Stimulated activated naive CD8-positive, alpha-beta T cell treated with anti-CD3 and anti-CD28 coated beads, Interleukin-15, Interleukin-2, amounts not matched to agents 100 U/mL and 50 U/mL, for 24 hours (primary cell): ENCODE measurements at regions not wholly inside any gene's neighbourhood (a gene's known extent, or its start where the extent isn't known, plus 50 kb on each side); places are given as distances from the start of the nearest gene placed in this dataset.
A peak's percentile ranks its signal among the peaks of the same experiment; 100 is the strongest.

Experiments used
- ATAC-seq: fragments of 150-1000 bp; cut with Tn5 transposase; one replicate; pipeline ENCODE4 v1.10.0; 2021
- DNase-seq: peaks from one replicate; pipeline ENCODE4 v3.0.0; 2021

DNA sequence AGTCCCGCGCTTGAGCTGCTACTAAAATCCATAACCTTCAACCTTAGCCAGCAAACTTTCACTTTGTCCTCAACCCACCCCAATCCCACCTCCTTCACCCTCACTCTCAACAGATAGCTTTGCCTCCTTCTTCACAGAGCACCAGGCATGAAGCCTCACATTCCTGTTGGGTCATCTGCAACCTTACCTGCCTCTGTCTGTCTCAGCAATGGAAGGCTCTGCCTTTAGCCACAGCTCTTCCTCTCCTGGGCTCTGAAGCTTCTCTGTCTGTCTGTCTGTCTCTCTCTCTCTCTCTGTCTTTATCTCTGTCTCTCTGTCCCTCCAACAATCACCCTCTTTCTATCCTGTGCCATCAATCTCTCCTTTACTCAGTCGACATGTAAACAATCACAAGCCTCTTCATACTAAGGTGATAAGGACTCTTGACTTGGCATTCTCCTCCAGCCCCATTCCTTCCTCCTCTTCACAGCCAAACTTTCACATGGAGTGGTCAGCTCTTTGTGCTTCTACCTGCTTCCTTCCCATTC lies 220.8 kb downstream of the SPTSSA start:
- ATAC-seq (no peak), DNase-seq (no peak)

DNA sequence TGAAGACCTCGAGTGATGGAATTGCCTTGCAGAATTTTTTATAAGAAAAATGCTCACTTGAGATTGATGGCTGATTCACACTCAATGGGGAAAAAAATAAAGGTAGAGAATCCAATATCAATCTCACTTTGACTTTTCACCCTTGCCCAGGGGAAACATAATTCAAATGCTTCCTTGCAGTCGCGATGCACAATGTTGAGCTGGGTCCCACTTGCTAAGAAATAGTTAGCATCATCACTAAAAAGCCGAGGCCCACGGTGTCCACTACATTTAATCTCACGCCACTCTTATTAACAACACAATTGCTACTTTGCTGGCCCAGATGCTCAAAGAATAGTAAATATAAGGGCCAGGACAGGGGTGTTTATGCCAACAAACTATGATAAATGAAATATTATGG lies 223.4 kb downstream of the SPTSSA start:
- DNase-seq (no peak), ATAC-seq (no peak)

DNA sequence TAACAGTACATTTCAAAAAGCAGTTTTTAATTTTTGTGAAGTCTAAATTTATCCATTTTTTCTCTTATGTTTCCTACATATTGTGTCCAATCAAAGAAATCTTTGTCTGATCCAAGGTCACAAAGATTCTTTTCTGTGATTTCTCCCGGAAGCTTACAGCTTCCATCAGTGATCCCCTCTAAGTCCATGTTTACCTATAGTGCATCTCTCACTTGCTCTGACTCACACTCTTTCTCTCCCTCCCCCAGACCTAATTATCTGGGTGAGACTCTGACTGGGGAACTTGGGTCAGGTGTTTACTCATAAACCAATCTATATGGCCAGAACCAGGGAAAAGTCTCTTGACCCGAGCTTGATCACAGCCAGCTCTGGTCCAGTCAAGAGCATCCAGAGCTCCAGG lies 224.4 kb downstream of the SPTSSA start:
- DNase-seq: no peak
- no peak for ATAC-seq

- ATAC-seq (no peak), DNase-seq (no peak)
These were observed 225.0 kb downstream of the SPTSSA start for GRCh38 chr14:34237081-34237480.

GRCh38 chr14:34235643-34236300 lies 226.3 kb downstream of the SPTSSA start:
- no peak for DNase-seq
- ATAC-seq: no peak

GRCh38 chr14:34234258-34234657 lies 227.8 kb downstream of the SPTSSA start:
- ATAC-seq: no peak
- no peak for DNase-seq

GRCh38 chr14:34233619-34234018 lies 228.4 kb downstream of the SPTSSA start:
- DNase-seq (no peak), ATAC-seq (no peak)

GRCh38 chr14:34232790-34233189 lies 229.2 kb downstream of the SPTSSA start:
- no peak for DNase-seq
- no peak for ATAC-seq

GRCh38 chr14:34231626-34232025 lies 230.4 kb downstream of the SPTSSA start:
- no peak for DNase-seq
- no peak for ATAC-seq

DNA sequence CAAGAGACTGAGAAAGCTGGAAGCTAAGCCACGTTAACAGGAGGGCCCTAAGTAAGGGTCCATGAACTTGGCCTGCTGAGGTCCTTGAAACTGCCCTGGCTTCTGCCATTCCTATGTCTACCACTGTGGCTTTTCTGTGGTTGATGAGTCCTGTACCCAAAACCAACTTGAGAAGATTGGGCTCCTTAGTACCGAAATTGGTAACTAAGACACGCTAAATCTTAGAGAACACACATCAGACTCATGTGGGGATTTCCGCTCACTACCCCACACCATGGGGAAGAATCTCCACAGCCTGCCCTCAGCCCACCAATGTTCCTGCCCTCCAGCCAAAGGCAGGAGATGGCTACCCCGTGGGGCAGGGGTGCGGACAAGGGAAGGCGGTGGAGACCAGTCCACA lies 232.9 kb downstream of the SPTSSA start:
- DNase-seq (no peak), ATAC-seq (peak; percentile 47)

DNA sequence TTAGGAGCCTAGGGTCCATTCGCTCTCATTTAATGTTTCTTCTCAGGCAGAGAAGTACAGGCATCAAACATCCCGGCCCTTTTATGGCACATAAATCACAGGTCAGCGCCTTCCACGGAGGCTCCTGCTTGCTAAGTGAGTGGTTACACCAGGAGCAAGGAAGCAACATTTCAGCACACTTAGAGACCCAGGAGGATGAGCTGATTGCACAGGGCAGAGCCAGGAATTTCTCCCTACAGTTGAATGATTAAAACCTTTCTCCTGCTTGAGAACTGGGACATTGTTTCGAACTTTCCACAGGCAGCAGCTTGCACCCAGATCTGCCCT lies 233.4 kb downstream of the SPTSSA start:
- DNase-seq (no peak), ATAC-seq (no peak)

- DNase-seq (peak; percentile 70), ATAC-seq (peak; percentile 84)
These were observed 234.0 kb downstream of the SPTSSA start for GRCh38 chr14:34227834-34228649.

GRCh38 chr14:34224221-34224620 lies 237.8 kb downstream of the SPTSSA start:
- ATAC-seq: no peak

DNA sequence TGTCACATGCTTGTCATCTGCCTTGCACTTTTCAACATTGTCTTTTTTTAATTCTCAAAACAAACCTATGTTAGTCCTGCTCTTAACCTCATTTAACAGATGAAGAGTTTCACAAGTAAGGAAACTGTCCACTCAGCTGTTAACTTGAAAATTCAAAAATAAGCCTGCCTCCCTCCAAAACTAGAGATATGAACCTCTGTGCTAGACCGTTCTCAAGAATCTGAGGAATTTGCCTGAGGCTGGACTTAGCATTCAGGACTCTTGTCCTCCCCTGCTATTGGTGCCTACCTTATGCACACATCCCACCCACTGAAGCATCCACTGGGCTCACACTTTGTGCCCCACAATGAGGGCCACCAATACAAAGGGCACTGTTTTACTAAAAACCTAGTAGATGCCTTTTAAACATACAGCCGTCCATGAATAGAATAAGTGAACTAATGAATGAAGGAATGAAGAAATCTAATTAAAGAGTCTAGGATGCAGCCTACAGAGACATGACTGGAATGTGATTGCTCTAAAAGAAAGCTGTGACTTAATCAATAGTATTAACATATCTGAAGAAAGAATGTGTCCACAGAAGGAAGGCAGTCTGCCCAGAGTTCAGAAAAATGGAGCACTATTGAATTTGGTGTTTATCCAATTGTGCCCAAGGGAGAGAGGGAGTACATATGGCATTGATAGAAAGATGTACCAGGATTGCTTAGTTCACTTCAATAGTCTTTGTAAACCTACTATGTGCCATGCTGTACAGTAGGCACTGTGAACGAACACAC lies 238.5 kb downstream of the SPTSSA start:
- DNase-seq (no peak), ATAC-seq (no peak)

More at GRCh38 chr14:34224221-34224620, 237.8 kb downstream of the SPTSSA start:
- DNase-seq: no peak

DNA sequence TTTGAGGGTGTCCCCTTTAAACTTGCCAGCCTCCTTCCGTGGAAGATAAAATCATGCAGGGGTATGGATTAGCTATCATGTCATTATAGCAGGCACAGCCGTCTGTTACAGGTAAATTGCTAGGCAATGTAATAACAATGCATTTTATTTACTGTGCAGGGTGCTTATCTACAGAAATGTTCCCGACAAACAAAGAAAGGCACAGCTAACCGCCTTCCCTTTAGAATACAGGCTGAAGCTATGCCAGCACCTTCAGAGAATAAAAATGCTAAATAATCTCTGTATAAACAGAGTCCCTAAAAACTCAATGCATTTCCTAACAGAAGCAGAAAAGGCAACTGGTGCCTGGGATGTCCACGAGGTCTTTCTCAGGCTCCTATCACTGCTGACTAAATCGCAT lies 239.2 kb downstream of the SPTSSA start:
- ATAC-seq: no peak
- DNase-seq: no peak

GRCh38 chr14:34222122-34222521 lies 239.9 kb downstream of the SPTSSA start:
- no peak for DNase-seq
- ATAC-seq: no peak

DNA sequence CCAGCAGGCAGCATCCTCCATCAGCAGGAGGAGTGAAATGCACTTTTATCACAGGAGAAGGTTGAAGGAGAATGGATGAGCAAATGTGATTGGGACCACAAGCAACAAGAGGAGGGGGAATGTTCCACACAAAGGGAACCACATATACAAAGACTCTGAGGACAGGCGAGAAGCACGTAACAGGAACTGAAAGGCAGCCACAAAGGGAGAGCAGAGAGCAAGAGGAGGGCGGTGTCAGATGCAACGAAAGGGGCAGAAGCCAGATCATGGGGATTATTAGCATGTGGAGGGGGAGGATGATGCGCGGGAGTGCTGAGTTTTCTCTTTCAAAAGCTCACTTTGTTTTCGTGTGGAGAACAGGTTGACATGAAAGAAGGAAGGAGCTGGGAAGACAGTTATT lies 241.1 kb downstream of the SPTSSA start:
- peak; percentile 23 for DNase-seq

GRCh38 chr14:34220378-34220706 lies 241.7 kb downstream of the SPTSSA start:
- DNase-seq (no peak), ATAC-seq (no peak)

More for the DNA sequence above, 241.1 kb downstream of the SPTSSA start:
- peak; percentile 69 for ATAC-seq

DNA sequence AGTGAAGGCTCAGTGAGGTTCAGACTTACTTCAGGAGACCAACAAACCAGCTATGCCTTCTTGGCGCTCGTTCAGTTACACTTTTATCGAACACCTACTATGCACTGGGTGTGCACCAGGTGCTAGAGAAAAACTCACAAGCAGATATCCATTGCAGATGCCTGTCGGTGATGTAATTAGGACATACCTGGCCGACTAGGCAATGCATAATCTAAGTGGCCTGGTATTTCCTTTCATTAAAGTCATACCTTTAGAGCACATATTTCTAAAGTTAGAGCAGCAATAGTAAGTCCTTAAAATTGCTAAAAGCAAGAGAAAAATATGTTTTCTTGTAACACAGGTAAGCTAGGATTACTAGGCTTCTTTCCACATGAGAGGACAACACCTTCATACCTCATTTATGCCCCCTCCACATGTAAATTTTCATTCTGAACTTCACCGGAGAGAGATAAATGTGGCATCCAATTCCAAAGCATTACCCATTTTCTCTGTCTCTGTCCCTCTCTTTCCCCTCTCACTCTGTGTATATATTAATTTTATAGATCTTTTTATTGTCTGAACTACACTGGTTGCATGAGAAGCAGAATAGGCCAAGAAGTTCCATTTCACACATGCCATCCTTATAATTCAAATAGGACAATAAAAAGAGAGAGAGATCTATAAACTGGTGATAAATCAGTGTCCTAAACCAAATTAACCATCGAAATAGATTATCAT lies 242.2 kb downstream of the SPTSSA start:
- DNase-seq (no peak), ATAC-seq (no peak)

- DNase-seq (no peak), ATAC-seq (no peak)
These were observed 243.2 kb downstream of the SPTSSA start for GRCh38 chr14:34218881-34219280.

DNA sequence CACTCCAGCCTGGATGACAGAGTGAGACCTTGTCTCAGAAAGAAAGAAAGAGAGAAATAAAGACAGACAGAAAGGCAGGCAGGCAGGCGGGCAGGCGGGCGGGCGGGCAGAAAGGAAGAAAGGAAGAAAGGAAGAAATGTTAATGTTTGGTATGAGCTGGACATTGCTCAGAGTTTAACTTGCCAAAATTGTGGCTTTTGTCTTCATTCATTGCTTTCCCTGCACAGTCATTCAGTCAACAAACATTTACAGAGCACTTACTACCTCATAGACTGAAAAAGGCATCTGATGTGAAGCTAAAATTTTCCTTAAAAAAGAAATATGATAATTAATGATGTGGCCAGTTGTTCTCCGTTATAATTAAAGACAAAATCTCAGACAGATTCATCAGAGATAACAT lies 247.1 kb downstream of the SPTSSA start:
- no peak for DNase-seq
- no peak for ATAC-seq

- no peak for ATAC-seq
- no peak for DNase-seq
These were observed 248.7 kb downstream of the SPTSSA start for GRCh38 chr14:34213332-34213731.
